ENCODE measurements at regions not wholly inside any gene's neighbourhood (a gene's known extent, or its start where the extent isn't known, plus 50 kb on each side); places are given as distances from the start of the nearest gene placed in this dataset.

DNA sequence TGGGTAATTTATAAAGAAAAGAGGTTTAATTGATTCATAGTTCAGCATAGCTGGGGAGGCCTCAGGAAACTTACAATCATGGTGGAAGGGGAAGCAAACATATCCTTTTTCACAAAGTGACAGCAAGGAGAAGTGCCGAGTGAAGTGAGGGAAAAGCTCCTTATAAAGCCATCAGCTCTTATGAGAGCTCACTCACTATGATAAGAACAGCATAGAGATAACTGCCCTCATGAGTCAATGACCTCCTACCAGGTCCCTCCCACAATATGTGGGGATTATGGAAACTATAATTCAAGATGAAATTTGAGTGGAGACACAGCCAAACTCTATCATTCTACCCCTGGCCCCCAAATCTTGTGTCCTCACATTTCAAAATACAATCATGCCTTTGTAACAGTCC is 115.8 kb upstream of the LAMA2 start:
- TF ChIP-seq, protein P1, sequence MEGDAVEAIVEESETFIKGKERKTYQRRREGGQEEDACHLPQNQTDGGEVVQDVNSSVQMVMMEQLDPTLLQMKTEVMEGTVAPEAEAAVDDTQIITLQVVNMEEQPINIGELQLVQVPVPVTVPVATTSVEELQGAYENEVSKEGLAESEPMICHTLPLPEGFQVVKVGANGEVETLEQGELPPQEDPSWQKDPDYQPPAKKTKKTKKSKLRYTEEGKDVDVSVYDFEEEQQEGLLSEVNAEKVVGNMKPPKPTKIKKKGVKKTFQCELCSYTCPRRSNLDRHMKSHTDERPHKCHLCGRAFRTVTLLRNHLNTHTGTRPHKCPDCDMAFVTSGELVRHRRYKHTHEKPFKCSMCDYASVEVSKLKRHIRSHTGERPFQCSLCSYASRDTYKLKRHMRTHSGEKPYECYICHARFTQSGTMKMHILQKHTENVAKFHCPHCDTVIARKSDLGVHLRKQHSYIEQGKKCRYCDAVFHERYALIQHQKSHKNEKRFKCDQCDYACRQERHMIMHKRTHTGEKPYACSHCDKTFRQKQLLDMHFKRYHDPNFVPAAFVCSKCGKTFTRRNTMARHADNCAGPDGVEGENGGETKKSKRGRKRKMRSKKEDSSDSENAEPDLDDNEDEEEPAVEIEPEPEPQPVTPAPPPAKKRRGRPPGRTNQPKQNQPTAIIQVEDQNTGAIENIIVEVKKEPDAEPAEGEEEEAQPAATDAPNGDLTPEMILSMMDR (IDR thresholded peaks at IDR 0.05), result no peak
- TF ChIP-seq EP300 (IDR thresholded peaks at IDR 0.05) (no peak), POLR2A (IDR thresholded peaks at IDR 0.05; ENCODE audit: low read depth) (no peak)

Measured in esophagus muscularis mucosa (tissue), 4 donors.